KBM-7 (cell line): ENCODE measurements at regions not wholly inside any gene's neighbourhood (a gene's known extent, or its start where the extent isn't known, plus 50 kb on each side); places are given as distances from the start of the nearest gene placed in this dataset.
A peak's percentile ranks its signal among the peaks of the same experiment; 100 is the strongest.
"Not testable (repeated sequence)": the region's sequence is repeated elsewhere in the genome, so short reads cannot be mapped to it uniquely, and the experiment has no call there.

Experiments used
- DNase-seq: peaks from one replicate; pipeline ENCODE4 v3.0.0-alpha.2; 2015
- in situ Hi-C: fragments of 300-500 bp; cut with MboI; formaldehyde crosslinking; loops from 2 replicates; pipeline ENCODE4 v1.14.3; 2020; ENCODE audit warnings: low sequenced_read_pairs, low pct_unique_long_range_greater_than_20kb, mixed read lengths

DNA sequence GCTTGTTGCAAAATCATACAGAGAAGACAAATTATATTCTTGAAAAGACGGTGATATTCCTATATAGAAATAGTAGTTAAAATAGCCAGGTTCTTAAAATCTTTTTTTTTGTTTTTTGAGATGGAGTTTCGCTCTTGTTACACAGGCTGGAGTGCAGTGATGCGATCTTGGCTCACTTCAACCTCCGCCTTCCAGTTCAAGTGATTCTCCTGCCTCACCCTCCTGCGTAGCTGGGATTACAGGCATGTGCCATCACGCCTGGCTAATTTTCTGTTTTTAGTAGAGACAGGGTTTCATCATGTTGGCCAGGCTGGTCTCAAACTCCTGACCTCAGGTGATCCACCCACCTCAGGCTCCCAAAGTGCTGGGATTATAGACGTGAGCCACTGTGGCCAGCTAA is 257.9 kb upstream of the CELF2 start:
- in situ Hi-C loops, DNase-seq: not testable (repeated sequence)

DNA sequence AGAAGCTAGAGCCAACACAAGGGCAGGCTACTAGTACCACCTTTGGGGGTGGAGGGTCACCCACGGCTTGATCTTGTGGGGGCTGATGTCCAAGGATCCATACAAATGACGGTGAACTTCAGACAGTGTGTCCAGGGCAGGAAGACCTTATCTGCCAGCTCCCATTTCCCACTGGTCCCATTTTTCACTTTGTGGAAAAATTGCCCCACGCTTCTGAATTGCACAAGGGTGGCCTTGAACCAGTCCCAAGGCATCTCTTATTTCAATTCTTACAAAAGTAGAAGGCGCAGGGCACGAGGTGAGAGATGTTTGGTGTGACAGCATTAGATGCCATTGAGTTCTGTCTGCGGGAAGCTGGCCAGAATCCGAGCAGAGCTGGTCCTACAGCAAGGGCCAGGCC is 252.7 kb upstream of the CELF2 start:
- in situ Hi-C loops, result no loop called here
- no peak for DNase-seq

- no peak for DNase-seq
- in situ Hi-C loops, result no loop called here
Measured at GRCh38 chr10:10772411-10772810, 245.3 kb upstream of the CELF2 start.

DNA sequence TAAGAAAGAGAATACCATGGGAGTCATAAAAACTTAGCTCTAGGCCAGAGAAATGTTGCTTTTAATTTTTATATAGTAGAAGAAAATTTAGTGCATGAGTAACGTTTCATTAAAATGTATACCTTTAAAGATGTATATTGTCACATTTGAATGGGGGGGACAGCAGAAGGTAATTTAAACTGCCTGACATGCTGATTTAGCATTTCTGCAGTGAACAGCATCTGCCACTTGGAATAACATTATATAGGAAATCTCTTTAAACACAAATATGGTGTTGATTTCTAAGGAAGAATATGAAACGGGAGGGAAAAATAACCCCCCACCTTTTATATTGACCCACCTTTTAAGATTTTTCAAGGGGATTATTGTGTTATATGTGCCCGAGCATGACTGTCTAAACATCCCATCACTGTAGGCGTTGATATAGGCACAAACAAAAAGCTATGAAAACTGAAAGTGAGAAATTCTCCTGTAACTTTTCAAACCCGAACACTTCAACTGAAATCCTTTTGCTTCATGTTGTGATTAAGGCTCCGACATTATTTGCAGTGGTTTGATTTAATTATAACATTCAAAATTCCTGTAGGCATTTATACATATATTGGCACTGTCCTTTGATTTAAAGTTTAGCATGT is 244.7 kb upstream of the CELF2 start:
- DNase-seq, result no peak
- in situ Hi-C loops, result no loop called here

- in situ Hi-C loops, result no loop called here
- DNase-seq, result no peak
Measured at GRCh38 chr10:10774416-10774815, 243.3 kb upstream of the CELF2 start.

GRCh38 chr10:10776363-10776762 is 241.3 kb upstream of the CELF2 start:
- in situ Hi-C loops, result no loop called here
- no peak for DNase-seq

DNA sequence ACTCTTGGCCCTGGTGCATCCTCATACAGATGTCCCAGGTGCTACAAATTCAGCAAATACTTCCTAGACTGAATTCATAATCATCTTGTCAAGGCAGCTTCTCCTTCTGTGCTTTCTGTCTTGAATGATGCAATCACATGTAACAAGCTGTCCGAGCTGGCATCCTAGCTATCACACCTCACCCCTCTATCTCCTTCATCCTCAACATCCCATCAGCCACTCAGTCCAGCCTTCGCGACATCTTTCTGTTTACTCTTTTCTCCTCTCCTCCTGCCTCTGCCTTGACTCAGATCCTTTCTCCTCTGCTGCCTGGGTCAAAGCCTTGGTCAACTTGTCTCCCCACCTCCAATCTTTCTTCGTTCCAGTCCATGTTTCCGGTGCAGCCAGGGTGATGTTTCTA is 240.4 kb upstream of the CELF2 start:
- no peak for DNase-seq
- in situ Hi-C loops, result no loop called here

GRCh38 chr10:10777723-10778122 is 239.9 kb upstream of the CELF2 start:
- no peak for DNase-seq
- in situ Hi-C loops, result no loop called here

DNA sequence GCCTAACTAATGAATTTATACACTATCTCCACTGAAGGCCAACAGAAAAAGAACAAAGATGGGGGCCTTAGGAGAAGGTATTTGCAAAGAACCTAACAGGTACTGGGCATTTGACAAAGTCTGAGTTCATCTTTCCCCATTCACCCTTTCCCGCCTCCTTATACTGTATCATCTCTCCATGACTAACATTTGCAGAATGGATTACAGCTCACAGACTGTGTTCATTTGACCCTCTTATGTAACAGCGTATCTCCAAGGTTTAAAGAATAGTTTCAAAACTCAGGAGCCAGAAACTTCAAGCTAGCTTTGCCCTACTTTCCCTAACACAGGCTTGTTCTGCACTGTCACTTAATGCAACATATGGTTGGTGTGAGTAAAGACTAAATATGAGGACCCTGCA is 238.7 kb upstream of the CELF2 start:
- no peak for DNase-seq
- in situ Hi-C loops, result no loop called here

- in situ Hi-C loops, result no loop called here
- no peak for DNase-seq
Measured at GRCh38 chr10:10779511-10779910, 238.2 kb upstream of the CELF2 start.

DNA sequence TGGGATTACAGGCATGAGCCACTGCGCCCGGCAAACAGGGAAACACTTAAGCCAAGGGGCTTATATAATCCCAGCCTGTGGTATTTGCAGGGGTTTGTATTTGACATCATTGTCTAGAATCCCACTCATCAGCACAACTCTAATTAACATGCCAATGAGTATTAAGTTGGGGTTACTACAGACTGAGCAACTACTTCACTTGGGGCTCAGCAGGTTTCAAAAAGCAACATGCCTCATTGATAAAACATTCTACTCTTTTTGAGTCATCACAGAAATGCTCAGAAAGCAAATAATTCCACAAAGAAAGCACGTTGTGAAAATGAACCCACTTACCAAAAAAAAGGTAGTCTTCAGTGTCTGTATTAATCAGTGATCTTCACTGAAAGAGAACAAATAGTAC is 236.9 kb upstream of the CELF2 start:
- in situ Hi-C loops, result no loop called here
- no peak for DNase-seq

DNA sequence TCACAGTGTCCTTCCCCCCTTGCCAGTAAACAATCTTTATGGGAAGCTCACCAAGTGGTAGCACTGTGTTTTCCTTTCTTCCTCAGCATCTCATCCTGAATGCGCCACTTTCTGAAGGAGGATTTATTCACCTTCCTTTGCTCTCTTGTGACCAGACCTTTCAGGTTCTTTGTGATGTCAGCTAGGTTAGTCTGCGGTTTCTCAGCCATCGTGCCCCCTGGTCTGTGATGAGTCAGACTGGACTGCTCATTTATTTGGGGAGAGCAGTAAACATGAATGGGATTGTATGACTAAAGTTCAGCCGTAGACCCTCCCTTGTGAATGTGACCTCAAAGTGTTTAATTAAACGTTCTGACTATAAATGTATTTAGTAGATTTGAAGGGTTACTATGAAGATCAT is 235.1 kb upstream of the CELF2 start:
- in situ Hi-C loops, result no loop called here
- no peak for DNase-seq

DNA sequence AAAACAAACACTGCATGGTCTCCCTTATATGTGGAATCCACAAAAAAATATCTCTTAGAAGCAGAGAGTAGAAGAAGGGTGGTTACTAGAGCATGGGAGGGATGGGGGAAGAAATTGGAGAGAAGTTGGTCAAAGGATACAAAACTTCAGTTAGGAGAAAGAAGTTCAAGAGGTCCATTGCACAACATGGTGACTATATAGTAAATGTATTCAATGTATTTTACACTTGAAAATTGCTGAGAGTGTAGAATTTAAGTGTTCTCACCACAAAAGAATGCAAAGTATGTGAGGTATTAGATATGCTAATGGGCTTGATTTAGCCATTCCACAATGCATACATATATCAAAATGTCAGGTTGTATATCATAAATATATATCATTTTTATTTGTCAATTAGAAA is 232.0 kb upstream of the CELF2 start:
- in situ Hi-C loops, result no loop called here
- DNase-seq, result no peak

- in situ Hi-C loops, result no loop called here
- no peak for DNase-seq
Measured at GRCh38 chr10:10786109-10787090, 231.3 kb upstream of the CELF2 start.

DNA sequence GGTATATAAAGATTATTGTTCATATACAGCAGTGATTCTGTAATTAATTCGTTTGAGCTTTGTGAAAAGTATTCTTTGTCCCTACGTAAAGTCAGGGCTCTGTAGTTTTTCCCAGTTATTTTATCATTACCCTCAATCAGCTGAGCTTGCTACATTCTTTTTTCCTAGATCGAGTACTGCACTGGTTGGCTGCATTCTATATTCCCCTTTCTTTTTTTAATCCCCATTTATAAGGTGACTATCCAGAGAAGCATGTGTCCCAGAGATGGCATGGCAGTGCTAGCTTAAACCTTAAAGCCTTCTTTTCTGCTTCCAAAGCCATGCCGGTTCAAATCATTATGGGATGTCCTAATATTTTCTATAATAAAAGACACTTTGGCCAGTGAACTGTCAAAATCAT is 230.1 kb upstream of the CELF2 start:
- no peak for DNase-seq
- in situ Hi-C loops, result no loop called here

DNA sequence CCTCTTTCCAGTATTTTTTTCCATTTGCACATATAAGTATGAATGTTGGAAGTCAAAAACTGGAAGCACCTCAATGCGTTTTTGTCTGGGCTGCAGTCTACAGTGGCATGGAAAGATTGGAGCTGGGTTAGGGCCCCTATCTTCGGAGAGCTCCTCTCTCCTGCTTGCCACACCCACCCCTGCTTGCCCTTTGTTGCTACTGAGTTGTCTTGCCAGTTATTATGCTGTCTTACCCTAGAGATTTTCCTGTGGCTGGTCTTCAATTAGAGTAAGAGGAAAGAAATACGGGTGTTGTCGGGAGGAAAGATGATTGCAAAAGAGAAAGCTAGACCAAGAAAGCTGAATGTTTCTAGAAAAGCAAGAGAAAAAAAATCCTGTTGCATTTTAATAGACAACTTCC is 228.9 kb upstream of the CELF2 start:
- no peak for DNase-seq
- in situ Hi-C loops, result no loop called here

DNA sequence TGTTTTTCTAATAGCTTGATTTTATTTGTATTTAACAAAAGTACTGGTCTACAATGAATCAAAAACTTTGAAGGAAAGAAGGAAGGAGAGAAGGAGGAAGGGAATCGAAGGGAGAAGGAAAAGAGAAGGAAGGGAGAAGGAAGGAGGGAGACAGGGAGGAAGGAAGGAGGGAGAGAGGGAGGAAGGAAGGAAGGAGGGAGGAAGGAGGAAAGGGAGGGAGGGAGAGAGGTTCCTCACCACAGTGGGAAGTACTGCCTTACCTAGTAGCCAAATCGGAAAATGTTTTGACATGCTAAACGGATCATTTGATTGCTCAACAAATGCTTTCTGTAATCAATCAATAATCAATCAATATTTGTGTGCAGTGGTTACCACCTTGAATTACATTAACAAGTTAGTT is 225.8 kb upstream of the CELF2 start:
- in situ Hi-C loops, result no loop called here
- no peak for DNase-seq

DNA sequence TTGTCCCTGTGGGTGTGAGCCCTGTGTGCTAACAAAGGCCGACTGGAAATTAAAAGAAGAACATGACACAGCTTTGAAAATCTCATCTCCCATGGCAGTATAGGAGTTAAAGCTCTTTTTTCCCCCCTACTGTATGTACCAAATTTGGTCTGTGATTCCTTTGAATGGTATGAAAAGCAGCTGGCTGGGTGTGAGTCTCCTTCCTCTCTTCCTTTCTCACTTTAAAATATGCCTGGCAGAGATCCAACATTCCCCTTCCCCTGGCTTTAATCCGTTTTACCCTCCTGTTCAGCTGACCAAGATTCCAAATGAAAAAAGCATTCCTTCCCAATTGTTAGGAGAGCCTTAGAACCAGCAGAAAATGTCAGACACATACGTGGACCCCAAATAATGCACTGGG is 225.0 kb upstream of the CELF2 start:
- no peak for DNase-seq
- in situ Hi-C loops, result no loop called here

GRCh38 chr10:10794046-10794445 is 223.6 kb upstream of the CELF2 start:
- in situ Hi-C loops, result no loop called here

GRCh38 chr10:10794791-10795191 is 222.9 kb upstream of the CELF2 start:
- in situ Hi-C loops, result no loop called here
- peak; percentile 44 for DNase-seq

More at GRCh38 chr10:10794046-10794445, 223.6 kb upstream of the CELF2 start:
- no peak for DNase-seq
